GM19467 (cell line): ENCODE measurements at regions not wholly inside any gene's neighbourhood (a gene's known extent, or its start where the extent isn't known, plus 50 kb on each side); places are given as distances from the start of the nearest gene placed in this dataset.

Source experiments
- ATAC-seq: cut with Tn5 transposase; IDR thresholded peaks from one replicate; pipeline ENCODE4 v1.9.1; 2021; ENCODE audit warnings: mild to moderate bottlenecking, moderate library complexity; ENCODE audit not compliant: unreplicated experiment

GRCh38 chr2:9086465-9086864, 83.0 kb upstream of the MBOAT2 start:
- ATAC-seq, result no peak

- no peak for ATAC-seq
Observed at GRCh38 chr2:9085353-9085752, 81.9 kb upstream of the MBOAT2 start.

GRCh38 chr2:9083287-9083686, 79.8 kb upstream of the MBOAT2 start:
- ATAC-seq, result no peak

- ATAC-seq, result no peak
Observed at GRCh38 chr2:9082158-9082557, 78.7 kb upstream of the MBOAT2 start.

- ATAC-seq, result no peak
Observed at GRCh38 chr2:9081750-9082149, 78.3 kb upstream of the MBOAT2 start.

- no peak for ATAC-seq
Observed at GRCh38 chr2:9078405-9078804, 74.9 kb upstream of the MBOAT2 start.

GRCh38 chr2:9077691-9078090, 74.2 kb upstream of the MBOAT2 start:
- ATAC-seq, result no peak

GRCh38 chr2:9076755-9077154, 73.3 kb upstream of the MBOAT2 start:
- ATAC-seq, result no peak

- ATAC-seq, result no peak
Observed at GRCh38 chr2:9076210-9076609, 72.7 kb upstream of the MBOAT2 start.

- no peak for ATAC-seq
Observed at GRCh38 chr2:9074930-9075329, 71.4 kb upstream of the MBOAT2 start.

- ATAC-seq, result no peak
Observed at GRCh38 chr2:9071584-9072124, 68.2 kb upstream of the MBOAT2 start.

GRCh38 chr2:9071032-9071431, 67.5 kb upstream of the MBOAT2 start:
- ATAC-seq, result no peak

GRCh38 chr2:9069543-9069942, 66.1 kb upstream of the MBOAT2 start:
- ATAC-seq, result no peak

GRCh38 chr2:9065901-9066300, 62.4 kb upstream of the MBOAT2 start:
- ATAC-seq, result no peak

- ATAC-seq, result no peak
Observed at GRCh38 chr2:9063023-9063606, 59.6 kb upstream of the MBOAT2 start.

GRCh38 chr2:9060819-9061218, 57.3 kb upstream of the MBOAT2 start:
- no peak for ATAC-seq

- ATAC-seq, result no peak
Observed at GRCh38 chr2:9057939-9058761, 54.7 kb upstream of the MBOAT2 start.

- no peak for ATAC-seq
Observed at GRCh38 chr2:9055471-9055870, 52.0 kb upstream of the MBOAT2 start.

GRCh38 chr2:9053534-9053931, 50.0 kb upstream of the MBOAT2 start:
- ATAC-seq, result no peak
